H9 (cell line): ENCODE measurements at regions not wholly inside any gene's neighbourhood (a gene's known extent, or its start where the extent isn't known, plus 50 kb on each side); places are given as distances from the start of the nearest gene placed in this dataset.

Experiments used
- DNase-seq: peaks from one replicate; pipeline ENCODE4 v3.0.0-alpha.2; 2017
- H2AFZ ChIP-seq: one replicate; pipeline ENCODE4 v1.6.1; 2013; ENCODE audit warnings: mild to moderate bottlenecking, low read length, control low read depth, moderate library complexity
- H2AK5ac ChIP-seq: 2 replicates; pipeline ENCODE4 v1.6.1; 2013; ENCODE audit warnings: low read length, control low read depth, mixed read lengths; ENCODE audit not compliant: insufficient read length
- H2BK120ac ChIP-seq: one replicate; pipeline ENCODE4 v1.6.1; 2013; ENCODE audit warnings: low read depth, mild to moderate bottlenecking, low read length, control low read depth, inconsistent platforms; ENCODE audit not compliant: poor library complexity, severe bottlenecking
- H2BK12ac ChIP-seq: 2 replicates; pipeline ENCODE4 v1.6.1; 2013; ENCODE audit warnings: low read length, control low read depth, mixed read lengths, low read depth; ENCODE audit not compliant: insufficient read length
- H2BK15ac ChIP-seq: 2 replicates; pipeline ENCODE4 v1.6.1; 2013; ENCODE audit warnings: low read depth, low read length, control low read depth
- H2BK20ac ChIP-seq: one replicate; pipeline ENCODE4 v1.6.1; 2013; ENCODE audit warnings: low read depth, mild to moderate bottlenecking, low read length, control low read depth, inconsistent platforms; ENCODE audit not compliant: poor library complexity, severe bottlenecking
- H2BK5ac ChIP-seq: 2 replicates; pipeline ENCODE4 v1.6.1; 2013; ENCODE audit warnings: low read length, control low read depth, mixed read lengths; ENCODE audit not compliant: insufficient read length
- H3K14ac ChIP-seq: 2 replicates; pipeline ENCODE4 v1.6.1; 2013; ENCODE audit warnings: low read length, control low read depth; ENCODE audit not compliant: insufficient read depth
- H3K18ac ChIP-seq: 2 replicates; pipeline ENCODE4 v1.6.1; 2013; ENCODE audit warnings: low read depth, mild to moderate bottlenecking, mixed read lengths, low read length, control low read depth; ENCODE audit not compliant: insufficient read length
- H3K23ac ChIP-seq: 2 replicates; pipeline ENCODE4 v1.6.1; 2013; ENCODE audit warnings: low read length, control low read depth, mixed read lengths, low read depth; ENCODE audit not compliant: insufficient read length
- H3K23me2 ChIP-seq: 2 replicates; pipeline ENCODE4 v1.6.1; 2013; ENCODE audit warnings: low read depth, mild to moderate bottlenecking, mixed read lengths, low read length, control low read depth; ENCODE audit not compliant: insufficient read length, poor library complexity, severe bottlenecking
- H3K27ac ChIP-seq: 2 replicates; pipeline ENCODE4 v1.5.1; 2013; ENCODE audit warnings: low read length, control low read depth, mixed read lengths, low read depth; ENCODE audit not compliant: insufficient read length
- H3K27me3 ChIP-seq: 2 replicates; pipeline ENCODE4 v1.6.1; 2013; ENCODE audit warnings: low read length, control low read depth, inconsistent platforms; ENCODE audit not compliant: insufficient read depth
- H3K4ac ChIP-seq: 2 replicates; pipeline ENCODE4 v1.6.1; 2013; ENCODE audit warnings: low read depth, mild to moderate bottlenecking, control low read depth, inconsistent platforms, low read length, moderate library complexity
- H3K4me1 ChIP-seq: 2 replicates; pipeline ENCODE4 v1.6.1; 2013; ENCODE audit warnings: low read length, control low read depth, inconsistent platforms; ENCODE audit not compliant: insufficient read depth
- H3K4me2 ChIP-seq: 2 replicates; pipeline ENCODE4 v1.6.1; 2013; ENCODE audit warnings: low read length, control low read depth, mixed read lengths; ENCODE audit not compliant: insufficient read length, insufficient read depth
- H3K56ac ChIP-seq: 2 replicates; pipeline ENCODE4 v1.6.1; 2013; ENCODE audit warnings: low read depth, mild to moderate bottlenecking, mixed read lengths, low read length, control low read depth; ENCODE audit not compliant: insufficient read length
- H3K79me1 ChIP-seq: 2 replicates; pipeline ENCODE4 v1.6.1; 2013; ENCODE audit warnings: low read depth, mild to moderate bottlenecking, moderate library complexity, low read length, control low read depth, inconsistent platforms; ENCODE audit not compliant: insufficient read depth, poor library complexity, severe bottlenecking
- H3K79me2 ChIP-seq: 2 replicates; pipeline ENCODE4 v1.6.1; 2013; ENCODE audit warnings: low read length, control low read depth, inconsistent platforms; ENCODE audit not compliant: insufficient read depth
- H3K9ac ChIP-seq: 2 replicates; pipeline ENCODE4 v1.6.1; 2013; ENCODE audit warnings: low read length, control low read depth, mixed read lengths; ENCODE audit not compliant: insufficient read length; ENCODE audit errors: extremely low read depth
- H3K9me3 ChIP-seq: one replicate; pipeline ENCODE4 v1.6.1; 2013; ENCODE audit warnings: low read depth, low read length, inconsistent platforms; ENCODE audit not compliant: control insufficient read depth
- H3T11ph ChIP-seq: one replicate; pipeline ENCODE4 v1.6.1; 2013; ENCODE audit warnings: mild to moderate bottlenecking, low read length, control low read depth, inconsistent platforms
- H4K20me1 ChIP-seq: one replicate; pipeline ENCODE4 v1.6.1; 2013; ENCODE audit not compliant: control insufficient read depth, insufficient read length, insufficient read depth
- H4K5ac ChIP-seq: 2 replicates; pipeline ENCODE4 v1.6.1; 2013; ENCODE audit warnings: low read depth, mild to moderate bottlenecking, mixed read lengths, low read length, control low read depth; ENCODE audit not compliant: insufficient read length
- H4K8ac ChIP-seq: replicated peaks from 2 replicates; pipeline ENCODE4 v1.6.1; 2013; ENCODE audit warnings: low read length, control low read depth, mixed read lengths, low read depth; ENCODE audit not compliant: insufficient read length
- H4K91ac ChIP-seq: 2 replicates; pipeline ENCODE4 v1.6.1; 2013; ENCODE audit warnings: low read depth, mild to moderate bottlenecking, moderate library complexity, mixed read lengths, low read length, control low read depth; ENCODE audit not compliant: insufficient read length
- H3K27ac Mint-ChIP-seq, 3 experiments: 2 replicates in 2 of 3; 3 replicates in 1 of 3; pipeline ENCODE4 v1.8.0; 2020 to 2021; ENCODE audit warnings: mixed read lengths in 3 of 3, mild to moderate bottlenecking in 1 of 3, moderate library complexity in 1 of 3
- H3K27me3 Mint-ChIP-seq: 2 replicates; pipeline ENCODE4 v1.8.0; 2021; ENCODE audit warnings: low read depth, mild to moderate bottlenecking, moderate library complexity, mixed read lengths
- H3K36me3 Mint-ChIP-seq, 3 experiments: 2 replicates in 2 of 3; 3 replicates in 1 of 3; pipeline ENCODE4 v1.8.0; 2020 to 2021; ENCODE audit warnings: low read depth in 3 of 3, mixed read lengths in 3 of 3; ENCODE audit not compliant: insufficient read depth in 1 of 3
- H3K4me1 Mint-ChIP-seq, 2 experiments: 2 replicates each; pipeline ENCODE4 v1.8.0; 2020; ENCODE audit warnings: mixed read lengths in 2 of 2
- H3K4me3 Mint-ChIP-seq, 2 experiments: 2 replicates in 1 of 2; 3 replicates in 1 of 2; pipeline ENCODE4 v1.8.0; 2020 to 2021; ENCODE audit warnings: mild to moderate bottlenecking in 2 of 2, mixed read lengths in 2 of 2, moderate library complexity in 1 of 2
- H3K9me3 Mint-ChIP-seq, 2 experiments: 2 replicates in 1 of 2; 3 replicates in 1 of 2; pipeline ENCODE4 v1.8.0; 2020; ENCODE audit warnings: mild to moderate bottlenecking in 2 of 2, mixed read lengths in 2 of 2, moderate library complexity in 1 of 2
- CTCF ChIP-seq: fragments of 200-600 bp; sonication (generic); conservative IDR thresholded peaks from 3 replicates; pipeline ENCODE4 v1.8.0; 2021; ENCODE audit warnings: antibody characterized with exemption, mild to moderate bottlenecking
- WGBS: extraction: QIAGEN DNeasy Blood & Tissue Kit; methylation state at CpG from one replicate; pipeline ENCODE4 v1.1.7; 2013; ENCODE audit warnings: missing lambda C conversion rate, low lambda C conversion rate, mixed read lengths; ENCODE audit not compliant: insufficient read length; ENCODE audit errors: extremely low coverage; 5-methylcytosine and 5-hydroxymethylcytosine counted together

- Histone ChIP-seq H3K4me1 (no peaks in the 10 kb centered on the region), H4K8ac (no peak overlapping the region), H3K9ac (no peak overlapping the region), H3K56ac (no peak overlapping the region), H3K18ac (no peak overlapping the region), H2AFZ (no peak overlapping the region), H3K27me3 (no peaks in the 10 kb centered on the region), H3T11ph (no peak overlapping the region), H2BK20ac (no peak overlapping the region), H4K5ac (no peak overlapping the region), H3K79me1 (no peaks in the 10 kb centered on the region), H4K20me1 (no peaks in the 10 kb centered on the region), H3K23me2 (no peaks in the 10 kb centered on the region), H2BK120ac (no peak overlapping the region), H2BK12ac (no peak overlapping the region), H3K9me3 (no peaks in the 10 kb centered on the region), H3K4ac (no peak overlapping the region), H3K23ac (no peak overlapping the region), H2AK5ac (no peak overlapping the region), H3K14ac (no peak overlapping the region), H3K4me2 (no peak overlapping the region), H3K79me2 (no peaks in the 10 kb centered on the region), H2BK5ac (no peak overlapping the region), H3K27ac (no peak overlapping the region), H4K91ac (no peak overlapping the region), H2BK15ac (no peak overlapping the region)
- TF ChIP-seq CTCF = no peak
- Mint-ChIP-seq H3K27ac (no peak overlapping the region), H3K4me3 (no peak overlapping the region), H3K36me3 (peaks cover 4 to 5% (median 4%) of the 10 kb centered on the region in 3 experiments), H3K27me3 (no peaks in the 10 kb centered on the region), H3K4me1 (peaks cover 0 to 4% of the 10 kb centered on the region in 2 experiments; a peak in 2 of 4 replicates), H3K9me3 (peaks cover 4 to 7% of the 10 kb centered on the region in 2 experiments; a peak in 4 of 5 replicates)
- no peak for DNase-seq
- WGBS = no CpG with 5 or more reads among the region's 2 CpGs
Observed at GRCh38 chr4:134401798-134402197, 200.2 kb upstream of the PABPC4L start.
